Peyer's patch (tissue), 4 donors: ENCODE measurements at regions not wholly inside any gene's neighbourhood (a gene's known extent, or its start where the extent isn't known, plus 50 kb on each side); places are given as distances from the start of the nearest gene placed in this dataset.

ENCODE experiments used
- POLR2A ChIP-seq, 2 donors: fragments of 450-650 bp; IDR thresholded peaks; one replicate each; pipeline ENCODE4 v1.5.1; 2017; ENCODE audit warnings: antibody characterized with exemption in 2 of 2, mild to moderate bottlenecking in 2 of 2, moderate library complexity in 2 of 2
- TF ChIP-seq, protein P1 (sequence below), 6 experiments: fragments of 450-650 bp in 4 of 6; fragments of 200-600 bp in 2 of 6; sonication (generic) in 1 of 6; IDR thresholded peaks; one replicate each; pipeline ENCODE4 v1.5.1; 2017 to 2019; ENCODE audit warnings: antibody characterized with exemption in 6 of 6, mild to moderate bottlenecking in 3 of 6, moderate library complexity in 1 of 6

GRCh38 chr3:101085752-101086151 is 92.5 kb upstream of the ABI3BP start:
- TF ChIP-seq, protein P1, sequence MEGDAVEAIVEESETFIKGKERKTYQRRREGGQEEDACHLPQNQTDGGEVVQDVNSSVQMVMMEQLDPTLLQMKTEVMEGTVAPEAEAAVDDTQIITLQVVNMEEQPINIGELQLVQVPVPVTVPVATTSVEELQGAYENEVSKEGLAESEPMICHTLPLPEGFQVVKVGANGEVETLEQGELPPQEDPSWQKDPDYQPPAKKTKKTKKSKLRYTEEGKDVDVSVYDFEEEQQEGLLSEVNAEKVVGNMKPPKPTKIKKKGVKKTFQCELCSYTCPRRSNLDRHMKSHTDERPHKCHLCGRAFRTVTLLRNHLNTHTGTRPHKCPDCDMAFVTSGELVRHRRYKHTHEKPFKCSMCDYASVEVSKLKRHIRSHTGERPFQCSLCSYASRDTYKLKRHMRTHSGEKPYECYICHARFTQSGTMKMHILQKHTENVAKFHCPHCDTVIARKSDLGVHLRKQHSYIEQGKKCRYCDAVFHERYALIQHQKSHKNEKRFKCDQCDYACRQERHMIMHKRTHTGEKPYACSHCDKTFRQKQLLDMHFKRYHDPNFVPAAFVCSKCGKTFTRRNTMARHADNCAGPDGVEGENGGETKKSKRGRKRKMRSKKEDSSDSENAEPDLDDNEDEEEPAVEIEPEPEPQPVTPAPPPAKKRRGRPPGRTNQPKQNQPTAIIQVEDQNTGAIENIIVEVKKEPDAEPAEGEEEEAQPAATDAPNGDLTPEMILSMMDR (IDR thresholded peaks at IDR 0.05) = no peak
- no peak for TF ChIP-seq POLR2A (IDR thresholded peaks at IDR 0.05)
